ENCODE measurements at regions not wholly inside any gene's neighbourhood (a gene's known extent, or its start where the extent isn't known, plus 50 kb on each side); places are given as distances from the start of the nearest gene placed in this dataset.

DNA sequence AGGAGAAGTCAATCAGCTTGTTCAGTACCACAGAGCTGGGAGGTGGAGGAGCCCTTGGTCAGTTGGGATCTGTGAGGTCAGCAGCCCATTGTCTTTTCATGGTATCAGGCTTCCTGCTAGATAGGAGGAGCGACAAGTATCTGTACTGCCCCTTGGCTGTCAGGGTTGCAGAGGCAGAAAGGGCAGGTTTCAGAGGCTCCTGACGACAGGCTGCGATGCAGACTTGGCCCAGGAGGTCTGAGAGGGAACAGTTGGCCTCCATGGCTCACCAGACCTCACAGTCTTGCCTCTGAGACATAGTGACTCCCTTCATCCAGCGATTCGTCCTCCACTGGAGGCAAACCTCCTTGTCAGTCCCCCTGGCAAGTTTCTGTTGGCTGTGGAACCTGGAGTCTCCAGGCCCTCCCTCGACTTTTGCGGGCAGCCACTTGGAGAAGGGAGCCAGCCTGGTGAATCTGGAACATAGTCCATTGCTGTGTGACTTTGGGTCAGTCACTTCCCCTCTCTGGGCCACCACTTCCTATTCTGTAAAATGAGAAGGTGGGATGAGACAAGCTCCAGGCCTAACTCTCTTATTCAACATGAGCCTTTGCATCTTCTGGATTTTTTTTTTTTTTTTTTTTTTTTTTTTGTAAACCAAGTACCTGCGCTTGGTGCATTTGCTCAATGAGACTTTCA lies 177.9 kb upstream of the TLE3 start:
- TF ChIP-seq, protein P1, sequence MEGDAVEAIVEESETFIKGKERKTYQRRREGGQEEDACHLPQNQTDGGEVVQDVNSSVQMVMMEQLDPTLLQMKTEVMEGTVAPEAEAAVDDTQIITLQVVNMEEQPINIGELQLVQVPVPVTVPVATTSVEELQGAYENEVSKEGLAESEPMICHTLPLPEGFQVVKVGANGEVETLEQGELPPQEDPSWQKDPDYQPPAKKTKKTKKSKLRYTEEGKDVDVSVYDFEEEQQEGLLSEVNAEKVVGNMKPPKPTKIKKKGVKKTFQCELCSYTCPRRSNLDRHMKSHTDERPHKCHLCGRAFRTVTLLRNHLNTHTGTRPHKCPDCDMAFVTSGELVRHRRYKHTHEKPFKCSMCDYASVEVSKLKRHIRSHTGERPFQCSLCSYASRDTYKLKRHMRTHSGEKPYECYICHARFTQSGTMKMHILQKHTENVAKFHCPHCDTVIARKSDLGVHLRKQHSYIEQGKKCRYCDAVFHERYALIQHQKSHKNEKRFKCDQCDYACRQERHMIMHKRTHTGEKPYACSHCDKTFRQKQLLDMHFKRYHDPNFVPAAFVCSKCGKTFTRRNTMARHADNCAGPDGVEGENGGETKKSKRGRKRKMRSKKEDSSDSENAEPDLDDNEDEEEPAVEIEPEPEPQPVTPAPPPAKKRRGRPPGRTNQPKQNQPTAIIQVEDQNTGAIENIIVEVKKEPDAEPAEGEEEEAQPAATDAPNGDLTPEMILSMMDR (IDR thresholded peaks at IDR 0.05; ENCODE audit: control extremely low read depth, extremely low read depth, low read depth, missing control alignments), result no peak
- no peak for DNase-seq (ENCODE audit: extremely low spot score)
- POLR2A ChIA-PET, result no interaction called here
- CTCF ChIA-PET, result interaction anchor here (0.9 kb wide), 1 partner anchor 192 kb away, joined by 3 read pairs; no protein-coding TSS in a partner anchor

DNA sequence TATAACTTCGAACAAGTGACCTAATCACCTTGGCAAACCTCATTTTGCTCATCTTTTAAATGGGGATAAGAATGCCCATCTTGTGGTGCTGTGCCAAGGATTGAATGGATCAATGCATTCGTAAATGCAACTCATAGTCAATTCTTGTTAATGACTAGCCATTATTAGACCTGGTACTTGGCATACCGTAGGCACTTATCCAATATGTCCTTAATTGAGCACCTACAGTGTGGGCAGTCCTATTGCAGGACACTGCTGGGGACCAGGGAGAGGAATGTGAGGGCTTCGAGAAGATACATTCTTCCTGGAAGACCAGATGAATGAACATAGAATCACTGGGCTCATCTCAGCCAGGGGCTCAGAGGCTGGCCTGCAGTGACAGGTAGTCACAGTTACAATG lies 177.2 kb upstream of the TLE3 start:
- no peak for DNase-seq (ENCODE audit: extremely low spot score)
- CTCF ChIA-PET, result interaction anchor here (1.3 kb wide), 1 partner anchor 9 kb away, joined by 5 read pairs; no protein-coding TSS in a partner anchor
- POLR2A ChIA-PET, result no interaction called here
- TF ChIP-seq, protein P1 (IDR thresholded peaks at IDR 0.05; ENCODE audit: control extremely low read depth, extremely low read depth, low read depth, missing control alignments), result no peak

DNA sequence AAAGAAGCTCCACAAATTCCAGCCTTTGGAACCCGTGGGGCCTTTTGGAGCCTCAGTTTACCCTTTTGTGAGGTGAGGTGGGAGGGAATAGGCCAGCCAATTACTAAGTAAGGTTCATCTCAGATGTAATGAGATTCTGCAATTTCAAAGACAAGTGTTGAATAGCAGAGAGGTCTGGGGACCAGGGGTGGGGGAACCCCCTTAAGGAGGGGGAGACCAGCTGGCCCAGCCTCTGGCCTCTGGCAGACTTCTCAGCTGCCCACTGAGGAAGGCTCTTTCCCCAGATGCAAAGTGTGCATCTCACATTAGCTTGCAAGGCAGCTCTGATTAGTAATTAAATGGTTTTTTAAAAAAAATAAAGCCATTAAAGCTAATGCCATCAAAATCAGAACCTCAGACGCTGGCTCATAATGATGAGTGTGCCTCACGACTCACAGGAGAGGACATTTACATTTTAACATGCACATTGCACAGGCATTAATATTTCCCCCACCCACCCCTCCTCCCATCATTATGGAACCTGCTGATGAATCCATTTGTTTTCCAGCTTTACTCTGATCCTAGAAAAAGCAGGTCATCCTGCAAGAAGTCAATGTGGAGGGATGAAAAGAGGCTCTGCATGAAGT lies 176.7 kb upstream of the TLE3 start:
- DNase-seq (ENCODE audit: extremely low spot score), result no peak
- POLR2A ChIA-PET, result no interaction called here
- CTCF ChIA-PET, result interaction anchor here (1.0 to 1.5 kb wide), 5 partner anchors 8 to 31 kb away, joined by 3 to 5 read pairs (median 3); no protein-coding TSS in a partner anchor
- TF ChIP-seq, protein P1 (IDR thresholded peaks at IDR 0.05; ENCODE audit: control extremely low read depth, extremely low read depth, low read depth, missing control alignments), result no peak

DNA sequence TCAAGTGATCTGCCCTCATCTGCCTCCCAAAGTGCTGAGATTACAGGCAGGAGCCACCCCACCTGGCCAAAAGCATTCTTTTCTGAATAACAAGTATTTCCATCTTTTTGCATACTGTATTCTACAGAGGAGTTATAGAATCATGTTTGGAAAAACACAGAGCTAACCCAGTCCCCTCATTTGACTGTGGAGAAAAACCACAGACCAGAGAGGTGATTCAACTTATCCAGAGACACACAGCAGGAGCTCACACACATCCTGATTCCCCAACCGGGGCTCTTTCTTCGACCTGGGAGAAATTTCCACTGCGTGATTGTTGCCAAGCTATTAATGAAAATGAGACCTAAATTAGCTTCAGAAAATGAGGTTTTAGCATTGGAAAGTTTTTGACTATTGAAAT lies 176.1 kb upstream of the TLE3 start:
- no peak for DNase-seq (ENCODE audit: extremely low spot score)
- POLR2A ChIA-PET, result no interaction called here
- CTCF ChIA-PET, result interaction anchor here (1.0 to 1.5 kb wide), 5 partner anchors 8 to 31 kb away, joined by 3 to 5 read pairs (median 3); no protein-coding TSS in a partner anchor
- TF ChIP-seq, protein P1 (IDR thresholded peaks at IDR 0.05; ENCODE audit: control extremely low read depth, extremely low read depth, low read depth, missing control alignments), result no peak

DNA sequence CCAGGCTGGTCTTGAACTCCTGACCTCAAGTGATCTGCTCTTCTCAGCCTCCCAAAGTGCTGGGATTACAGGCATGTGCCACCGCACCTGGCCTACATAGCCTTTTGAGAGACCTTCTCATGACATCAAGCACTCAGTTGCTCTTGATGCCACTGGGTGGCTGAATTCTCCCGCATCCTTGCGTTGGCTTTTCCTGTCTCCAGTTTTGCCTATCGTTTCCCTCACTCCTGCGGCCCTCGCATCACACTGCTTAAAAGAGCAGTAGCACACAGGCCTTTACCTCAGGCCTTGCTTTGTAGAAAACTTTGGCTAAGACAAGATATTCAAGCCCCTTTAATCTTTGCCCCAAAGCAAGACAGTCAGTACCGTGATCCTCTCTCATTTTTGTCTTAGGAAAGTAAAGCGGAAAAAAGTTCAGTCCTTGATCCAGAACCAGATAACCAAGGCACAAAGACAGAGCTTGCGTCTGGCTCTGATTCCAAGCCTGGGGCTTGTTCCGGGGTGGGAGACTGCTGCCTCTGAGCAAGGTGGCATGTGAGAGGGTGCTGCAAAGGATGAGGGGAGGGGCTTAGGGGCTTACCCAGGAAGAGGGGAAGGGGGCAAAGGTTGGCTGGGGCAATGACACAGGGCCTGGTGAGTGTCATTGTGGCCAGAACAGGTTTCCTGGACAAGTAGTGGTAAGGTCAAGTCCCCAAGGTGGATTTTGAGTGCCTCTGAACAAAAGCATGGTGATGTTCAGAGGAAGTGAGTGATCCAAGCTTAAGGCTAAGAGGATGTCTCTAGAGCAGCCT lies 175.0 kb upstream of the TLE3 start:
- CTCF ChIA-PET, result interaction anchor here (1.5 to 3.2 kb wide), 2 partner anchors 14 to 20 kb away, joined by 4 to 12 read pairs; no protein-coding TSS in a partner anchor
- TF ChIP-seq, protein P1 (IDR thresholded peaks at IDR 0.05; ENCODE audit: control extremely low read depth, extremely low read depth, low read depth, missing control alignments), result no peak
- POLR2A ChIA-PET, result no interaction called here
- no peak for DNase-seq (ENCODE audit: extremely low spot score)

DNA sequence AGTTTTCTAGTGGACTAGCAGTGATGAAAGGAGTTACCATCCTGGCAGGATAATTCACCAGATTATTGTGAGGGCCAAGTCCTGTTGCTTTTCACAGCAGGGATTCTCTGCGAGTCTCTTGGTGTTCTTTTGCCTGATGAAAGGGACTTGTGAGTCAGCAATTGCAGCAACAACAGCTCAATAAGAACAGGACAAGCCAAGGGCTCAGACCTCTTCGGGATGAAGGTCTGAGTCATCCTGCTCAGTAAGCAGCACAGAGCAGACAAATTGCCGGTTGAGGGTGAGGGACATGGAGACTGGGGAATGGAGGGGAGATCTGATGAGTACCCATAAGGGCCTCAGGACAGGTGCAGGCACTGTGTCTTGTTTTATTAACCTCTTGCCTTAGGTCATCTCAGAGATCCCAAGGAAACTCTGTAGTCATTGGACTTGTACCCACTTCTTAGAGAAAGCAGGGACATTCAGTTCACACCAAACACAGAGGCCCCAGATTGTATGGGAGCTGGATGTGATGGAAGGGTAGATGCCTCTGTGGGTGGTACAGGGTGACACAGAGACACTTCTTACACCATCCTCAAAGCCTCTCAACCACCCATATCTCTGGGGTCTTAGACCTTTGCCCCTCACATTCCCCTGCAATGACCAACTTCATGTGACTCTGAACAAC lies 173.8 kb upstream of the TLE3 start:
- ChIA-PET CTCF (interaction anchor here (0.7 to 3.2 kb wide), 4 partner anchors 9 to 92 kb away, joined by 3 to 12 read pairs (median 3); no protein-coding TSS in a partner anchor), POLR2A (no interaction called here)
- DNase-seq (ENCODE audit: extremely low spot score), result no peak
- TF ChIP-seq, protein P1 (IDR thresholded peaks at IDR 0.05; ENCODE audit: control extremely low read depth, extremely low read depth, low read depth, missing control alignments), result no peak

Measured in GM10248 (cell line).